ENCODE measurements at regions not wholly inside any gene's neighbourhood (a gene's known extent, or its start where the extent isn't known, plus 50 kb on each side); places are given as distances from the start of the nearest gene placed in this dataset.

- no peak for DNase-seq
These were observed 264.3 kb downstream of the TXNL1 start for GRCh38 chr18:56374007-56374655.

- DNase-seq, result no peak
These were observed 264.8 kb downstream of the TXNL1 start for GRCh38 chr18:56373601-56374000.

GRCh38 chr18:56368066-56368465, 270.3 kb downstream of the TXNL1 start:
- no peak for DNase-seq

GRCh38 chr18:56358608-56359280, 279.6 kb downstream of the TXNL1 start:
- no peak for DNase-seq

GRCh38 chr18:56353663-56354260, 284.6 kb downstream of the TXNL1 start:
- no peak for DNase-seq

GRCh38 chr18:56351911-56352500, 286.4 kb downstream of the TXNL1 start:
- DNase-seq, result no peak

- no peak for DNase-seq
These were observed 300.9 kb downstream of the TXNL1 start for GRCh38 chr18:56337507-56337906.

- no peak for DNase-seq
These were observed 304.6 kb downstream of the TXNL1 start for GRCh38 chr18:56333839-56334238.

- DNase-seq, result no peak
These were observed 305.2 kb downstream of the TXNL1 start for GRCh38 chr18:56333146-56333545.

GRCh38 chr18:56332371-56332770, 306.0 kb downstream of the TXNL1 start:
- DNase-seq, result no peak

GRCh38 chr18:56330366-56331110, 307.9 kb downstream of the TXNL1 start:
- no peak for DNase-seq

- DNase-seq, result no peak
These were observed 308.9 kb downstream of the TXNL1 start for GRCh38 chr18:56329536-56329935.

GRCh38 chr18:56327191-56327885, 311.1 kb downstream of the TXNL1 start:
- DNase-seq, result no peak

- DNase-seq, result no peak
These were observed 311.9 kb downstream of the TXNL1 start for GRCh38 chr18:56326336-56327072.

GRCh38 chr18:56323673-56324072, 314.7 kb downstream of the TXNL1 start:
- no peak for DNase-seq

GRCh38 chr18:56322406-56322805, 316.0 kb downstream of the TXNL1 start:
- DNase-seq, result no peak

GRCh38 chr18:56321470-56321869, 316.9 kb downstream of the TXNL1 start:
- DNase-seq, result no peak

GRCh38 chr18:56319953-56320352, 318.4 kb downstream of the TXNL1 start:
- no peak for DNase-seq

- DNase-seq, result no peak
These were observed 321.7 kb downstream of the TXNL1 start for GRCh38 chr18:56316727-56317126.

GRCh38 chr18:56315363-56315762, 323.0 kb downstream of the TXNL1 start:
- no peak for DNase-seq

- no peak for DNase-seq
These were observed 324.0 kb downstream of the TXNL1 start for GRCh38 chr18:56314396-56314795.
